Germinal center (tissue), 1 donor: ENCODE measurements at regions not wholly inside any gene's neighbourhood (a gene's known extent, or its start where the extent isn't known, plus 50 kb on each side); places are given as distances from the start of the nearest gene placed in this dataset.

Source experiments
- DNase-seq: peaks from one replicate; pipeline ENCODE4 v3.0.0; 2012; ENCODE audit warnings: mixed read lengths, low spot score

DNA sequence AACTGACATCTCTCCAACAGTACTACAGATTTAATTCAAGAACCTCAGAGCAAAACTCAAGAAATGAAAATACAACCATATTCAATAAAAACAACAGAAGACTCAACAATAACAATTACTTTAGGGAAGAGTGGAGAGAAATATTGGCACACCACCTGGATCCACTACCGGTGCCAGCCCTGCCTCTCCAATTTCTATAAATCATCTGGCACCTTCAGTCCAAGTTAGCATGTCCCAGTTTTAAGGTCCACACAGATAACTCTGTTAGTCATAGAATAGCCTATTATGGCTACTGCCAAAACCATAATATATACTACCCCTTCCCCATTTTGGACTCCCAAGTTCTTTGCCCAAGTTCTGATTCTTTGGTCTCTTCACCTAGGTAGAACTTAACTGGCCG, 69.9 kb upstream of the PSMA6 start:
- no peak for DNase-seq

- no peak for DNase-seq
Observed at GRCh38 chr14:35222872-35223466, 69.2 kb upstream of the PSMA6 start.

GRCh38 chr14:35223927-35224326, 68.3 kb upstream of the PSMA6 start:
- DNase-seq: no peak

- no peak for DNase-seq
Observed at GRCh38 chr14:35224615-35225014, 67.6 kb upstream of the PSMA6 start.

GRCh38 chr14:35229084-35229791, 62.9 kb upstream of the PSMA6 start:
- peak; percentile 43 for DNase-seq

DNA sequence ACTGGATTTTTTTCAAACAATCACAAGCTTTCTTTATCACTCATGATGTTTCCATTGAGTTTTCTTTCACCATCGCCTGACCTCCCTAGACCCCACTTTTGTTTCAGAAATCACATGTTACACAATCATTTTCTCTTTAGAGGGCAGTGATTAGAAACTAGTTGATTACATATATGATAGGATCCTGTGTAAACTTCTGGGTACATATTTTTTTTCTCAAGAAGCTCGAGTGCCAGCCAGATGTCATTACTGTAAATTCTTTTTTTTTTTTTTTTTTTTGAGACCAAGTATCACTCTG, 62.4 kb upstream of the PSMA6 start:
- DNase-seq: no peak

DNA sequence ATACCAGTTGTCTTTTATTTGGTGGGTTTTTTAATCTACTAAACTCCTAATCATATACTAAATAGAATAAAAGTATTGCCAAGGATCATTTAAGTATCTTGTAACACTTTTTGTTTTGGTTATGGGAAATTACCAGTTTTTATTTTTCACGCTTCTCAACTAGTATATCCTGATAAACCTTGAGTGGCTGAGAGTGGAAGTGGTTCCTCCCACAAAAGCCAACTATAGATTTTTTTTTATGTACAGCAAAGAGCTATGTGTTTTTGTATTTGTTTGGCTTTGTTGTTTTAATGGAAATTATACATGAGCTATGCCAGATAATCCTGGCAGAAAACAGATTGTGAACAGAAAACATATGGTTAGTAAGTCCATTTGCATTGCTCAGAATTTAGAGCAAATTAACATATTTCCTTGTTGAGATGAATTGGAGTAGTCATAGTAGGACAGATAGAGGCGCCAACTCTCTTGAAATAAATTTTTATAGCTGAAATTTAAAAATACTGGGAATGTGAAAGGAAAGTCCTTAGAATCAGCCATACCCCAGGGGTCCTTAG, 60.9 kb upstream of the PSMA6 start:
- no peak for DNase-seq

DNA sequence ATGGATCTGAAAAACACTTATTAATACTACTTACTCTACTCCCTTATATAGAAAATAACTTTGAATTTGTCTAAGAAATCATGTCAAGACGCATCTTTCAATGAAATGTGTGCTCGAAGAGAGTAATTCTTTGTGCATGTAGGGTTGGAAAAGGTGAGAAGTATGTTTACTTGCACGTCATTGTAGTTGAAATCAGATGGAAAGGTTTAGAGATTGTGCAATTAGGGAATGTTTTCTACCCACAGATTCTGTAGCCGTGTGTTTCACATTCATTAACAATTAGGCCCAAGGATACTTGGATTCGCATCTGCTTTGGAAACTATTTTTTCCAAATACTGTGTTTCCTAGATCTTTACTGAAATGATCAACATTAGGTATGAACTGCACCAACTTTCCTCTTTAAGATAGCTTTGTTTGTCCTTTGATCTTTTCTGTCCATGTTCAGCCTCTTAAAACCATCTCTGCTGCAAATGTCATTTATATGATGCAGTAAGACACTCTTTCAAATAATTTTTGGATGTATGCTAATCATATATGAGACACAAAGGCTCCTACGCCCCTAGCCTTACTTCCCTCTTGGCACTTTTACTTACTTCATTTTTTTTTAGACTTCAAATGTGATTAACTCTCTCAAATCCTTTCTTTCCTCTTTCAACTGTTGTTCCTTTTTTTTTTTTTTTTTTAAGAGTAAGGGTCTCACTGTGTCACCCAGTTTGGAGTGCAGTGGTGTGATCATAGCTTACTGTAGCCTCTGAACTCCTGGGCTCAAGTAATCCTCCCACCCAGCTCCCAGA, 58.0 kb upstream of the PSMA6 start:
- no peak for DNase-seq

GRCh38 chr14:35235840-35236239, 56.3 kb upstream of the PSMA6 start:
- DNase-seq: no peak

- no peak for DNase-seq
Observed at GRCh38 chr14:35236806-35237205, 55.4 kb upstream of the PSMA6 start.

DNA sequence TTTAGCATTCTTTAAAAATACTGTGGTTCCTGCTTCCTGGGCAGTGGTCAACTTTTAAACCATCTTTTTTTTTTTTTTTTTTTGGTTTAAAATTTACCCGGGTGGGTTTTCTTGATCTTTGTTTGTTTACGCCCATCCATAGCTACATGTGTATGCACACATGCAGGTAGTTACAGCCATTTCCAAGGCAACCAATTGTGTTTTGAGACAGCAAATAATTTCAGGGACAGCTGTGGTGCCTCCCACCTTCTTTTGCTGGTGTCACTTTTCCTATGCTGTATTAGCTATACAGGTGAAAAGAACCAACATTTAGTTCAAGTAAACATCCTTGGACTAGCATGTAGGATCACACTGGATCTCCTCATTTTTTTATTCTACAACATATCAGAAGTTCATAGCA, 52.0 kb upstream of the PSMA6 start:
- DNase-seq: no peak
